Uterus (tissue), 3 donors: ENCODE measurements at regions not wholly inside any gene's neighbourhood (a gene's known extent, or its start where the extent isn't known, plus 50 kb on each side); places are given as distances from the start of the nearest gene placed in this dataset.

Experiments
- DNase-seq, 2 donors: peaks; one replicate each; pipeline ENCODE4 v3.0.0-alpha.2; 2019 to 2020
- H3K27ac ChIP-seq, 2 donors: fragments of 200-600 bp; sonication (generic); 1 replicate in 1 of 2; 2 replicates in 1 of 2; pipeline ENCODE4 v1.5.1; 2016 to 2018
- H3K27me3 ChIP-seq, 2 donors: fragments of 200-600 bp; sonication (generic); one replicate each; pipeline ENCODE4 v1.5.1; 2018 to 2019; ENCODE audit warnings: control low read depth in 1 of 2
- H3K36me3 ChIP-seq, 2 donors: fragments of 200-600 bp; sonication (generic); one replicate each; pipeline ENCODE4 v1.5.1; 2019; ENCODE audit warnings: control low read depth in 1 of 2
- H3K4me1 ChIP-seq, 2 donors: fragments of 200-600 bp; sonication (generic); one replicate each; pipeline ENCODE4 v1.5.1; 2018 to 2019; ENCODE audit warnings: control low read depth in 1 of 2
- H3K4me3 ChIP-seq, 2 donors: fragments of 200-600 bp; sonication (generic); 1 replicate in 1 of 2; 2 replicates in 1 of 2; pipeline ENCODE4 v1.5.1; 2018 to 2019; ENCODE audit warnings: mild to moderate bottlenecking in 1 of 2
- H3K9me3 ChIP-seq, 2 donors: fragments of 200-600 bp; sonication (generic); one replicate each; pipeline ENCODE4 v1.5.1; 2019; ENCODE audit warnings: control low read depth in 1 of 2
- CTCF ChIP-seq, 4 experiments: fragments of 200-600 bp in 2 of 4; fragments of 450-650 bp in 2 of 4; sonication (generic) in 2 of 4; IDR thresholded peaks; one replicate each; pipeline ENCODE4 v1.5.1; 2016 to 2019; ENCODE audit warnings: antibody characterized with exemption in 4 of 4, mild to moderate bottlenecking in 2 of 4, moderate library complexity in 1 of 4
- POLR2A ChIP-seq, 2 donors: fragments of 450-650 bp; IDR thresholded peaks; one replicate each; pipeline ENCODE4 v1.6.1; 2016; ENCODE audit warnings: antibody characterized with exemption in 2 of 2, mild to moderate bottlenecking in 1 of 2, moderate library complexity in 1 of 2
- intact Hi-C: fragments of 100-400 bp; cut with DNase I; formaldehyde crosslinking; loops from one replicate; pipeline ENCODE4 v1.15.1; 2023; ENCODE audit warnings: low total_unique reads
- donor health status: DM: yes; HTN: yes; CAD: no.

GRCh38 chr1:239322369-239322768, 64.0 kb upstream of the CHRM3 start:
- no peaks in the 10 kb centered on the region for H3K36me3 ChIP-seq
- intact Hi-C loops = no loop called here

GRCh38 chr1:239321877-239322276, 64.5 kb upstream of the CHRM3 start:
- Histone ChIP-seq H3K36me3 (no peaks in the 10 kb centered on the region), H3K9me3 (no peaks in the 10 kb centered on the region), H3K4me1 (no peaks in the 10 kb centered on the region), H3K27me3 (no peaks in the 10 kb centered on the region), H3K27ac (no peak overlapping the region), H3K4me3 (no peak overlapping the region)
- intact Hi-C loops = no loop called here
- TF ChIP-seq CTCF (IDR thresholded peaks at IDR 0.05) (no peak), POLR2A (IDR thresholded peaks at IDR 0.05) (no peak)
- no peak for DNase-seq

More at GRCh38 chr1:239322369-239322768, 64.0 kb upstream of the CHRM3 start:
- DNase-seq = no peak
- Histone ChIP-seq H3K9me3 (no peaks in the 10 kb centered on the region), H3K4me3 (no peak overlapping the region), H3K27me3 (no peaks in the 10 kb centered on the region), H3K4me1 (no peaks in the 10 kb centered on the region), H3K27ac (no peak overlapping the region)
- no peak for TF ChIP-seq CTCF (IDR thresholded peaks at IDR 0.05)
- no peak for TF ChIP-seq POLR2A (IDR thresholded peaks at IDR 0.05)

GRCh38 chr1:239317948-239318347, 68.4 kb upstream of the CHRM3 start:
- Histone ChIP-seq H3K4me1 (no peaks in the 10 kb centered on the region), H3K9me3 (no peaks in the 10 kb centered on the region), H3K36me3 (no peaks in the 10 kb centered on the region), H3K27ac (no peak overlapping the region), H3K27me3 (no peaks in the 10 kb centered on the region), H3K4me3 (no peak overlapping the region)
- DNase-seq = no peak
- intact Hi-C loops = no loop called here
- no peak for TF ChIP-seq POLR2A (IDR thresholded peaks at IDR 0.05)
- no peak for TF ChIP-seq CTCF (IDR thresholded peaks at IDR 0.05)

GRCh38 chr1:239315631-239316217, 70.6 kb upstream of the CHRM3 start:
- Histone ChIP-seq H3K27me3 (no peaks in the 10 kb centered on the region), H3K4me1 (no peaks in the 10 kb centered on the region), H3K9me3 (no peaks in the 10 kb centered on the region), H3K36me3 (no peaks in the 10 kb centered on the region), H3K27ac (no peak overlapping the region), H3K4me3 (no peak overlapping the region)
- intact Hi-C loops = no loop called here
- DNase-seq = no peak
- no peak for TF ChIP-seq CTCF (IDR thresholded peaks at IDR 0.05)
- TF ChIP-seq POLR2A (IDR thresholded peaks at IDR 0.05) = no peak

GRCh38 chr1:239311331-239311730, 75.0 kb upstream of the CHRM3 start:
- intact Hi-C loops = no loop called here
- Histone ChIP-seq H3K27me3 (no peaks in the 10 kb centered on the region), H3K4me3 (no peak overlapping the region), H3K36me3 (no peaks in the 10 kb centered on the region), H3K4me1 (no peaks in the 10 kb centered on the region), H3K9me3 (no peaks in the 10 kb centered on the region), H3K27ac (no peak overlapping the region)
- no peak for TF ChIP-seq CTCF (IDR thresholded peaks at IDR 0.05)
- TF ChIP-seq POLR2A (IDR thresholded peaks at IDR 0.05) = no peak
- DNase-seq = no peak
